ENCODE measurements at regions not wholly inside any gene's neighbourhood (a gene's known extent, or its start where the extent isn't known, plus 50 kb on each side); places are given as distances from the start of the nearest gene placed in this dataset.

- no peak for TF ChIP-seq CTCF (IDR thresholded peaks at IDR 0.05)
- no peak overlapping the region for H3K27ac ChIP-seq
- DNase-seq (ENCODE audit: low spot score), result no peak
- no peak overlapping the region for H3K4me3 ChIP-seq
Observed at GRCh38 chr5:163885117-163885516, 379.7 kb downstream of the MAT2B start.

GRCh38 chr5:163887854-163888253 lies 382.4 kb downstream of the MAT2B start:
- TF ChIP-seq CTCF (IDR thresholded peaks at IDR 0.05), result no peak
- DNase-seq (ENCODE audit: low spot score), result no peak
- Histone ChIP-seq H3K4me3 (no peak overlapping the region), H3K27ac (no peak overlapping the region)

- no peak overlapping the region for H3K27ac ChIP-seq
- no peak overlapping the region for H3K4me3 ChIP-seq
- DNase-seq (ENCODE audit: low spot score), result no peak
- TF ChIP-seq CTCF (IDR thresholded peaks at IDR 0.05), result no peak
Observed at GRCh38 chr5:163888366-163888765, 382.9 kb downstream of the MAT2B start.

GRCh38 chr5:163889369-163889768 lies 383.9 kb downstream of the MAT2B start:
- Histone ChIP-seq H3K4me3 (no peak overlapping the region), H3K27ac (no peak overlapping the region)
- no peak for TF ChIP-seq CTCF (IDR thresholded peaks at IDR 0.05)
- no peak for DNase-seq (ENCODE audit: low spot score)

- TF ChIP-seq CTCF (IDR thresholded peaks at IDR 0.05), result no peak
Observed at GRCh38 chr5:163890261-163890660, 384.8 kb downstream of the MAT2B start.

GRCh38 chr5:163893281-163893680 lies 387.9 kb downstream of the MAT2B start:
- TF ChIP-seq CTCF (IDR thresholded peaks at IDR 0.05), result no peak
- Histone ChIP-seq H3K4me3 (no peak overlapping the region), H3K27ac (no peak overlapping the region)
- no peak for DNase-seq (ENCODE audit: low spot score)

More at GRCh38 chr5:163890261-163890660, 384.8 kb downstream of the MAT2B start:
- no peak overlapping the region for H3K4me3 ChIP-seq
- no peak overlapping the region for H3K27ac ChIP-seq
- no peak for DNase-seq (ENCODE audit: low spot score)

- H3K27ac ChIP-seq, result no peak overlapping the region
- H3K4me3 ChIP-seq, result no peak overlapping the region
- TF ChIP-seq CTCF (IDR thresholded peaks at IDR 0.05), result no peak
- no peak for DNase-seq (ENCODE audit: low spot score)
Observed at GRCh38 chr5:163894645-163895044, 389.2 kb downstream of the MAT2B start.
